Ishikawa (cell line): ENCODE measurements at regions not wholly inside any gene's neighbourhood (a gene's known extent, or its start where the extent isn't known, plus 50 kb on each side); places are given as distances from the start of the nearest gene placed in this dataset.

Experiments used
- CEBPB ChIP-seq: IDR thresholded peaks from 2 replicates; pipeline ENCODE4 v1.6.1; 2012
- CREB1 ChIP-seq: IDR thresholded peaks from 2 replicates; pipeline ENCODE4 v1.6.1; 2012; ENCODE audit warnings: low read depth
- EGR1 ChIP-seq: IDR thresholded peaks from 2 replicates; pipeline ENCODE4 v1.6.1; 2012
- FOXM1 ChIP-seq: IDR thresholded peaks from 2 replicates; pipeline ENCODE4 v1.6.1; 2012; ENCODE audit warnings: low read depth, borderline replicate concordance
- MAX ChIP-seq: IDR thresholded peaks from 2 replicates; pipeline ENCODE4 v1.6.1; 2012
- NFIC ChIP-seq: IDR thresholded peaks from 2 replicates; pipeline ENCODE4 v1.6.1; 2012
- RAD21 ChIP-seq: IDR thresholded peaks from 2 replicates; pipeline ENCODE4 v1.6.1; 2012; ENCODE audit warnings: low read depth
- REST ChIP-seq: IDR thresholded peaks from 2 replicates; pipeline ENCODE4 v1.6.1; 2012; ENCODE audit warnings: low read depth, mild to moderate bottlenecking
- TAF1 ChIP-seq: IDR thresholded peaks from 2 replicates; pipeline ENCODE4 v1.6.1; 2012; ENCODE audit warnings: low read depth, mild to moderate bottlenecking
- TCF12 ChIP-seq: IDR thresholded peaks from 2 replicates; pipeline ENCODE4 v1.6.1; 2012; ENCODE audit warnings: low read depth
- TEAD4 ChIP-seq: IDR thresholded peaks from 2 replicates; pipeline ENCODE4 v1.6.1; 2012
- YY1 ChIP-seq: IDR thresholded peaks from 2 replicates; pipeline ENCODE4 v1.6.1; 2012; ENCODE audit warnings: low read depth
- ZBTB7A ChIP-seq: IDR thresholded peaks from 2 replicates; pipeline ENCODE4 v1.6.1; 2012; ENCODE audit warnings: low read depth

- TF ChIP-seq FOXM1 (no peak), TCF12 (no peak), TEAD4 (no peak), RAD21 (no peak), TAF1 (no peak), CREB1 (no peak), YY1 (no peak), CEBPB (no peak), REST (no peak), ZBTB7A (no peak), MAX (no peak), EGR1 (no peak), NFIC (no peak)
Measured at GRCh38 chr2:52676056-52676455, 1091.5 kb upstream of the CHAC2 start.
